WERI-Rb-1 (cell line): ENCODE measurements at regions not wholly inside any gene's neighbourhood (a gene's known extent, or its start where the extent isn't known, plus 50 kb on each side); places are given as distances from the start of the nearest gene placed in this dataset.
"Not testable (repeated sequence)": the region's sequence is repeated elsewhere in the genome, so short reads cannot be mapped to it uniquely, and the experiment has no call there.

Experiments used
- DNase-seq: peaks from one replicate; pipeline ENCODE4 v3.0.0-alpha.2; 2020
- H3K27ac ChIP-seq: fragments of 250-450 bp; sonication (Bioruptor Pico); 2 replicates; pipeline ENCODE4 v1.5.1; 2020; ENCODE audit warnings: mild to moderate bottlenecking, moderate library complexity
- H3K27me3 ChIP-seq: fragments of 250-450 bp; sonication (Bioruptor Pico); 2 replicates; pipeline ENCODE4 v1.5.1; 2021; ENCODE audit warnings: mild to moderate bottlenecking, low read depth, moderate library complexity; ENCODE audit not compliant: insufficient read depth, severe bottlenecking
- H3K36me3 ChIP-seq: fragments of 250-450 bp; sonication (Bioruptor Pico); 2 replicates; pipeline ENCODE4 v1.5.1; 2020; ENCODE audit warnings: mild to moderate bottlenecking, moderate library complexity
- H3K4me3 ChIP-seq: 2 replicates; pipeline ENCODE4 v1.5.1; 2011; ENCODE audit warnings: low read depth, mild to moderate bottlenecking, control low read depth, low read length
- H3K9me3 ChIP-seq: fragments of 250-450 bp; sonication (Bioruptor Pico); 2 replicates; pipeline ENCODE4 v1.5.1; 2021; ENCODE audit warnings: mild to moderate bottlenecking, moderate library complexity; ENCODE audit not compliant: severe bottlenecking
- CTCF ChIP-seq: IDR thresholded peaks from 2 replicates; pipeline ENCODE4 v1.5.1; 2011; ENCODE audit warnings: low read depth, mild to moderate bottlenecking, control low read depth, inconsistent platforms, low read length

DNA sequence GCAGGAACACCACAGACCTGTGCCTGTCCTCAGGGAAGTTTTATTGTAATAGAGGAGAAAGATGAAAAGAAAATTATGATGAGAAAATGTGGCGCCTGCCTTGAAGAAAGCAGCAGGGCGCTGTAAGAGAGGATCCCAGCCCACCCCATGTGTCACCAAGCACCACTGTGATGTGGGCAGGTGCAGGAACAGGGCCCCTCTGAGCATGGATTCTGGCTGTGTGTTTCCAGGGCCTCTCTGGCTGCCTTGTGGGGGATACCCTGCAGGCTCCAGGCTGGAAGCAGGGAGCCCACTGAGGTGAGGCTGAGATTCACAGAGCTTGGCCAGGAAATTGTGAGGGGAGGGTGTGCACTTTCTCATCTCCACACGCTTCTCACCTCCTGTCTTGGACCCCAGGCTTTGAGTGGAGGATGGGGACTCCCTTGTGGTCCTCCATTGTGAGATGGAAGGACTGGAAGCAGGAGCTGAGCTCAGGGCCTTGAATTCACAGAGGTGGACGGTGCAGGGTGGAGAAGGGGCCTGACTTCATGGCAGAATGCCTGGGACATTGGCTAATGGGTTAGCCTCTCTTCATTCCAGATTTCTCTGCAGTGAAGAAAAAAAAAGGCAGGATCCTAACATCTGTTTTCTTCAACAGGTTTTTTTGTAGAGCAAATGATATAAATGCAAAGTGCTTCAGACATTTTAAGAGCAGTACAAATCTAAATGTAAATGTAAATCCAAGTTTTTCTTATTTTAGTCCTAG lies 246.6 kb upstream of the B3GAT1 start:
- H3K4me3 ChIP-seq, result no peak overlapping the region
- no peaks in the 10 kb centered on the region for H3K36me3 ChIP-seq
- no peak for TF ChIP-seq CTCF
- H3K27ac ChIP-seq, result no peak overlapping the region
- H3K27me3 ChIP-seq, result peaks cover 17% of the 10 kb centered on the region
- DNase-seq, result no peak
- H3K9me3 ChIP-seq, result peaks cover 5% of the 10 kb centered on the region

DNA sequence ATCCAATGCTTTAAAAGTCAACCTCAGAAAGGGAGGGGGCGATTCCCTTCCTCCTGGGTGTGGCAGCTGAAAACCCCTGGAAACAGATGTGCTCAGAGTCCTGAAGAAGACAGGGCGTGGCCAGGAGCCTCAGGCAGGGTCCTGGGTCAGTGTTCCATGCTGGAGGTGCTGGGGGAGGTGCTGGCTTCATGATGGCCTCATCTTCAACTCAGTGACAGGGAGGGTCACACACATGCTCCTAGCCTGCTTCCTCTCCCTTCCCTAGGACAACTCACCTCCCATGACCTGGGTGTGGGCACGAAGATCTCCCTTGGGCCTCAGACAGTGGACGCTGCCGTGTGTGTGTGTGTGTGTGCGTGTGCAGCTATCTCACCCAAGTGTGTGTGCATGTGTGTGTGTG lies 245.6 kb upstream of the B3GAT1 start:
- TF ChIP-seq CTCF, result no peak
- peaks cover 15% of the 10 kb centered on the region for H3K27me3 ChIP-seq
- no peaks in the 10 kb centered on the region for H3K36me3 ChIP-seq
- H3K4me3 ChIP-seq, result no peak overlapping the region
- DNase-seq, result no peak
- H3K9me3 ChIP-seq, result peaks cover 5% of the 10 kb centered on the region
- H3K27ac ChIP-seq, result no peak overlapping the region

DNA sequence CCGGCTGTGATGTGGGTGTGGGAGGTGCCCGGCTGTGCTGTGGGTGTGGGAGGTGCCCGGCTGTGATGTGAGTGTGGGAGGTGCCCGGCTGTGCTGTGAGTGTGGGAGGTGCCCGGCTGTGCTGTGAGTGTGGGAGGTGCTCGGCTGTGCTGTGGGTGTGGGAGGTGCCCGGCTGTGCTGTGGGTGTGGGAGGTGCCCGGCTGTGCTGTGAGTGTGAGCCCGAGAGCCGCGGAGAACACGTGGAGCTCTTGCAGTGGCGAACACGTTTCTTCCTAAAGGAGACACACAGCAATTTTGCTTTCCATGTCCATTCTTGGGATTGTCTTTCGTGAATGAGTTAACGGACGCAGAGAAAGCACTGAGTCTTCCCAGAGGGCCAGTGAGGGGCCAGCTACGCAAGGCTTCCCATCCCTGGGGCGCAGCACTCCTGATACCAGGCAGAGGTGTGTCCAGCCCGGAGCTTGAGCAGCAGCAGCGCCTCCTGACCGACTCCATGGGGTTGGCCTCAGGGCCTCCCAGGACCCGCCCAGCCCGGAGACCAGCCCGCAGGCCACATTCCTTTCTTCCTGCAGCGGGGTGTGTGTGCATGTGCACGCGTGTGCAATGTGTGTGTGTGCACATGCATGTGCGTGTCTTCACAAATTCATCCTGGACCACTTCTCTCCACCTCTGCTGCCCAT lies 245.0 kb upstream of the B3GAT1 start:
- H3K4me3 ChIP-seq, result no peak overlapping the region
- peaks cover 5% of the 10 kb centered on the region for H3K9me3 ChIP-seq
- no peaks in the 10 kb centered on the region for H3K36me3 ChIP-seq
- H3K27me3 ChIP-seq, result peaks cover 13% of the 10 kb centered on the region
- no peak for TF ChIP-seq CTCF
- peak; percentile 0 for DNase-seq
- no peak overlapping the region for H3K27ac ChIP-seq

DNA sequence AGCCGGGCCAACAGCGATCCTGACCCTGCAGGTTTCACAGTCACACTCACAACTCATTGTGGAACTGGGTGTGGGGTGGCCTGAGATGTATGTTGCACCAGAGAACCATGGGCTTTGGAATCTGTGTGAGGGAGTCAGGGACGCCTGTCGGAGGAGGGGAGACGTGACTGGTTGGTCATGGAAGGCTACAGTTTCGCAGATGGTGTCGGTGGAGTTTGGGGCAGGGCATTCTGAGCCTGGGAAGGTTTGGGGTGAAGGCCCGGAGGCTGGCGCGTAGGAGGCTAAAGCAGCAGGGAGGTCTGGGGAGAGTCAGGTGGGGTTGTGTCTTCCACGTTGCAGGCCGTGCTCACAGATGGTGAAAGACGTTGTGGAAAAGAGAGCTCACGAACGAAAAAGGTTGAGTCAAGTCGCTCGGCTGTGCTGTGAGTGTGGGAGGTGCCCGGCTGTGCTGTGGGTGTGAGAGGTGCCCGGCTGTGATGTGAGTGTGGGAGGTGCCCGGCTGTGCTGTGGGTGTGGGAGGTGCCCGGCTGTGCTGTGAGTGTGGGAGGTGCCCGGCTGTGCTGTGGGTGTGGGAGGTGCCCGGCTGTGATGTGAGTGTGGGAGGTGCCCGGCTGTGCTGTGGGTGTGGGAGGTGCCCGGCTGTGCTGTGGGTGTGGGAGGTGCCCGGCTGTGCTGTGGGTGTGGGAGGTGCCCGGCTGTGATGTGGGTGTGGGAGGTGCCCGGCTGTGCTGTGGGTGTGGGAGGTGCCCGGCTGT lies 244.2 kb upstream of the B3GAT1 start:
- H3K27me3 ChIP-seq, H3K4me3 ChIP-seq, H3K27ac ChIP-seq, H3K9me3 ChIP-seq, H3K36me3 ChIP-seq: not testable (repeated sequence)
- DNase-seq, result peak; percentile 3

DNA sequence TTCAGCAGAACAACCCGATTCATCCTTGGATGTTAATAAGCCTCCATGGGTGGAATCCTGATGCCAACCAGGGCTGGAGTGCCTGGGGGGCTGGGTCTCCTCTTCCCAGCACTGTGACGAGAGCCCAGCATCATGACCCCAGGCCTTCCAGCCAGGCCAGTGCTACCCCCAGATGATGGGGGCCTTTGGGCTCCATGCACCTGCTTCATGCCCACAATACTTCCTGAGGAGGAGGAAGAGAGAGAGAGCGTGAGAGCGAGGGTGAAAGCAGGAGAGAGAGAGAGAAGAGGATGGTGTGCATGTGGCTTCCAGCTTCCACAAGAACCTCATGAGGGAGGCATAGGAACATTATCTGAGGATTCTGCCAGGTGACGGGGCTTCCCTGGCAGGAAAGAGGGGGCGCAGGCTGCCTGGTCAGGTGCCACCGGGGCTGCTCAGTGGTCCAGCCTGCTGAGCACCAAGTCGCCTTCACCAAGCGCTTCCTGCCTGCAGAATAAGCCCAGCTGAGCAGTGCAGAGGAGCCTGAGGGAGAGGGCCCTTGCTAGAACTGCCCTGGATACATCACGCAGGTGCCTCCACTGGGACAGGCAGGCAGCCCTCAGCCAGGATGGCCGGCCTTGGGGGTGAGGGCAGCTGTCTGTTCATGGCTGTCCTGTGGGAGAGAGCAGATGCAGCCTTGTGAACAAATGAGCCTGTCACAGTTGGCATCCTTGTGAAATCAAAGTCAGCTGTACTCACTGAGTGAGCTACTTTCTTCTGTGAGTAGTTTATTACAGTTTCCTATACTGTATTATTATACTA lies 243.3 kb upstream of the B3GAT1 start:
- no peak overlapping the region for H3K27ac ChIP-seq
- H3K27me3 ChIP-seq, result peaks cover 11% of the 10 kb centered on the region
- TF ChIP-seq CTCF, result no peak
- no peak for DNase-seq
- no peak overlapping the region for H3K4me3 ChIP-seq
- H3K9me3 ChIP-seq, result peaks cover 3% of the 10 kb centered on the region
- H3K36me3 ChIP-seq, result no peaks in the 10 kb centered on the region
